ENCODE measurements at regions not wholly inside any gene's neighbourhood (a gene's known extent, or its start where the extent isn't known, plus 50 kb on each side); places are given as distances from the start of the nearest gene placed in this dataset.

DNA sequence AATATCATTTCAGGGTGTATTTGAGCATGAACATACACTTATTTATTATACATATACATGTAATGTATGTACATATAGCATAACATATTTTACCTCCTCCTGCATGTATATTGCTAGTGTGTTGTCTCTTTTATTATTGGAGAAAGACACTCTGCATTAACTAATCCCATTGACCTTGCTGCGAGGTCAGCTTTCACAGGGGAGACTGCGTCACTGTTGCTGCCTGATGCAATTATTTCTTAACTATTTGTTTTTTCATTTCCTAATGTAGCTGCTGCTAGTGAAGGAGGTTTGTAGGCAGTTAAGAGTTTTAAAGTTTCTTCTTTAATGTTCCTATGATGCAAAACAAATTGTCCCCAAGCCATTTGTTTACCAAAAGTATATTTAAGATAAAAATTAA is 185.4 kb upstream of the CNTN5 start:
- H3K4me3 ChIP-seq (replicated peaks in 1 of 3; ENCODE audit: low read depth in 2 of 3, low read length in 3 of 3) = no peak overlapping the region
- no peaks in the 10 kb centered on the region for H3K36me3 Mint-ChIP-seq
- intact Hi-C loops (cut with micrococcal nuclease) = no loop called here
- no peak overlapping the region for H3K9ac ChIP-seq (ENCODE audit: insufficient read depth, low read length, poor library complexity, severe bottlenecking)
- no peak overlapping the region for H3K4me3 Mint-ChIP-seq
- H3K4me2 ChIP-seq (replicated peaks; ENCODE audit: extremely low read depth, low read length, poor library complexity, severe bottlenecking) = no peak overlapping the region
- no CpG with 5 or more reads among the region's 2 CpGs for WGBS (ENCODE audit: insufficient coverage)
- no peaks in the 10 kb centered on the region for H3K4me1 ChIP-seq (ENCODE audit: control insufficient read depth in 1 of 2, insufficient read depth in 2 of 2, low read length in 2 of 2)
- no peak for TF ChIP-seq CTCF (IDR thresholded peaks at IDR 0.05)
- H4K20me1 ChIP-seq (ENCODE audit: insufficient read depth, low read length) = no peaks in the 10 kb centered on the region
- no peaks in the 10 kb centered on the region for H3K36me3 ChIP-seq (replicated peaks in 1 of 2; ENCODE audit: control insufficient read depth in 1 of 2, insufficient read depth in 2 of 2, low read length in 2 of 2)
- no peak overlapping the region for H3K27ac Mint-ChIP-seq
- H3K27ac ChIP-seq (ENCODE audit: low read depth in 1 of 2, low read length in 2 of 2) = no peak overlapping the region
- H3K9me3 Mint-ChIP-seq = peaks cover 3 to 12% (median 4%) of the 10 kb centered on the region in 7 donors
- H3K79me2 ChIP-seq (ENCODE audit: insufficient read depth, low read length) = no peaks in the 10 kb centered on the region
- H2AFZ ChIP-seq (ENCODE audit: insufficient read depth, low read depth, low read length, poor library complexity, severe bottlenecking) = no peak overlapping the region
- peaks cover 0 to 10% of the 10 kb centered on the region in 2 donors for H3K9me3 ChIP-seq (replicated peaks in 1 of 2; ENCODE audit: control insufficient read depth in 1 of 2, insufficient read depth in 1 of 2, low read length in 2 of 2)
- no peak for DNase-seq
- H3K4me1 Mint-ChIP-seq = no peaks in the 10 kb centered on the region
- H3K27me3 ChIP-seq (ENCODE audit: control insufficient read depth in 2 of 2, insufficient read depth in 2 of 2, low read length in 2 of 2) = no peaks in the 10 kb centered on the region
- H3K27me3 Mint-ChIP-seq (ENCODE audit: low read depth in 3 of 3) = no peaks in the 10 kb centered on the region

- H3K27me3 ChIP-seq (ENCODE audit: control insufficient read depth in 2 of 2, insufficient read depth in 2 of 2, low read length in 2 of 2) = no peaks in the 10 kb centered on the region
- no peak for DNase-seq
- TF ChIP-seq CTCF (IDR thresholded peaks at IDR 0.05) = no peak
- H3K4me1 ChIP-seq (ENCODE audit: control insufficient read depth in 1 of 2, insufficient read depth in 2 of 2, low read length in 2 of 2) = no peaks in the 10 kb centered on the region
- Mint-ChIP-seq H3K27me3 (ENCODE audit: low read depth in 3 of 3) (no peaks in the 10 kb centered on the region), H3K9me3 (peaks cover 3 to 16% (median 4%) of the 10 kb centered on the region in 7 donors), H3K4me1 (no peaks in the 10 kb centered on the region), H3K27ac (no peak overlapping the region), H3K4me3 (no peak overlapping the region), H3K36me3 (no peaks in the 10 kb centered on the region)
- intact Hi-C loops (cut with micrococcal nuclease) = no loop called here
- no peaks in the 10 kb centered on the region for H3K36me3 ChIP-seq (replicated peaks in 1 of 2; ENCODE audit: control insufficient read depth in 1 of 2, insufficient read depth in 2 of 2, low read length in 2 of 2)
- H3K9me3 ChIP-seq (replicated peaks in 1 of 2; ENCODE audit: control insufficient read depth in 1 of 2, insufficient read depth in 1 of 2, low read length in 2 of 2) = peaks cover 2 to 10% of the 10 kb centered on the region in 2 donors
- H3K79me2 ChIP-seq (ENCODE audit: insufficient read depth, low read length) = no peaks in the 10 kb centered on the region
- H4K20me1 ChIP-seq (ENCODE audit: insufficient read depth, low read length) = no peaks in the 10 kb centered on the region
- H3K4me2 ChIP-seq (replicated peaks; ENCODE audit: extremely low read depth, low read length, poor library complexity, severe bottlenecking) = no peak overlapping the region
- no peak overlapping the region for H3K27ac ChIP-seq (ENCODE audit: low read depth in 1 of 2, low read length in 2 of 2)
- WGBS (ENCODE audit: insufficient coverage) = no CpG with 5 or more reads among the region's 1 CpG
- no peak overlapping the region for H3K9ac ChIP-seq (ENCODE audit: insufficient read depth, low read length, poor library complexity, severe bottlenecking)
- no peak overlapping the region for H3K4me3 ChIP-seq (replicated peaks in 1 of 3; ENCODE audit: low read depth in 2 of 3, low read length in 3 of 3)
- no peak overlapping the region for H2AFZ ChIP-seq (ENCODE audit: insufficient read depth, low read depth, low read length, poor library complexity, severe bottlenecking)
Measured at GRCh38 chr11:98836156-98836555, 184.6 kb upstream of the CNTN5 start.

All from CD14-positive monocyte (primary cell).